ENCODE measurements at regions not wholly inside any gene's neighbourhood (a gene's known extent, or its start where the extent isn't known, plus 50 kb on each side); places are given as distances from the start of the nearest gene placed in this dataset.

DNA sequence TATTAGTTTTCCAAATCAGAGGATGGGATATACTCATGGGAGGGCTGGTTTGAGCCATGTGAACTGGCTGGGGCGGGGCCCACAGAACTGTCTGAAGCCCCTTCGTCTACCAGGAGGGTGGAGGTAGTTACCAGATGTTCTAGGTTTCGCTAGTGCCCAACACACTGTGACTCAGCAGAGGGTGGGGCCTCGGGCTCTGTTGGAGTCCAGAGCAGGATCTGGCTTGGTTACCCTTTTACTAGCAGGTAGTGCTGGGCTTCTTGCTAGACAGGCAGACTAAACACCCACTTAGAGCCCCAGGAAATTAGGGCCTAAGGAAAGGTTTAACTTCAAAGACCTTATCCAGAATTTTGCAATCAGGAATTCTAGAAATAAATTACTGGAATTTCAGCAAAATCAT lies 56.2 kb upstream of the CHRDL1 start:
- DNase-seq: no peak

DNA sequence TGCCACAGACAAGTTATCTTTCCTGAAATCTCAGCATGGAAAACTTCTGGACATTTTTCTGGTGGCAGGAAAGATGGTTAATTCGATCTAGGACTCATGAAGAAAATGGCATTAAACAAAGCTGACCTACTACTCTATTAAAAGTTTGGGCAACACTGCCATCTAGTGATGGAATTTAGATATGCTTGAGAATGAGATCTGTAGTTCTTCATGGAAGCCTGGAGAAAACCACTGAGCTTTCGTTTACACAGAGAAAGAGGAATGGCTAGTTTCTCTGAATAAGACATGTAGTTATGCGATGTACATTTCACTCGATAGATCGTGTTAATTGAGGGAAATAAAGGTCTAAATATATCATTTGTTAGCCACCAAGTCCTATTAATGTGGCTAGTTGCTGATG lies 51.7 kb upstream of the CHRDL1 start:
- DNase-seq: peak; percentile 29 to 82

DNA sequence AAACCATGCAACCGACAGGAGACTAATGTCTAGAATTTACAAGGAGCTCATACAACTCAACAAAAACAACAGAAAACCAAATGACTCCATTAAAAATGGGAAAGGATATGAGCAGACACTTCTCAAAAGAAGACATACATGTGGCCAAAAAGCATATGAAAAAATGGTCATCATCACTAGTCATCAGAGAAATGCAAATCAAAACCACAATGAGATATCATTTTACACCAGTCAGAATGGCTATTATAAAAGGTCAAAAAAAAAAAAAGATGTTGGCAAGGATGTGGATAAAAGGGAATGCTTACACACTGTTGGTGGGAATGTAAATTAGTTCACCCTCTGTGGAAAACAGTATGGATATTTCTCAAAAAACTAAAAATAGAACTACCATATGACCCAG lies 50.5 kb upstream of the CHRDL1 start:
- no peak for DNase-seq

Measured in NCI-H524 (cell line).